Neuronal stem cell (in vitro differentiated cells): ENCODE measurements at regions not wholly inside any gene's neighbourhood (a gene's known extent, or its start where the extent isn't known, plus 50 kb on each side); places are given as distances from the start of the nearest gene placed in this dataset.

Source experiments
- DNase-seq: peaks from one replicate; pipeline ENCODE4 v3.0.0-alpha.2; 2013; ENCODE audit warnings: low spot score
- H2AFZ ChIP-seq: one replicate; pipeline ENCODE4 v1.6.1; 2013; ENCODE audit warnings: mild to moderate bottlenecking, low read length, inconsistent platforms
- H2AK5ac ChIP-seq: 2 replicates; pipeline ENCODE4 v1.6.1; 2013; ENCODE audit warnings: low read depth, mild to moderate bottlenecking, inconsistent platforms, low read length, moderate library complexity, mixed read lengths
- H2BK120ac ChIP-seq: 2 replicates; pipeline ENCODE4 v1.6.1; 2013; ENCODE audit warnings: low read depth, mild to moderate bottlenecking, inconsistent platforms, low read length, moderate library complexity, mixed read lengths
- H2BK12ac ChIP-seq: one replicate; pipeline ENCODE4 v1.6.1; 2013; ENCODE audit warnings: low read length, inconsistent platforms
- H2BK15ac ChIP-seq: 2 replicates; pipeline ENCODE4 v1.6.1; 2013; ENCODE audit warnings: mild to moderate bottlenecking, low read length, inconsistent platforms, mixed read lengths
- H2BK5ac ChIP-seq: one replicate; pipeline ENCODE4 v1.6.1; 2013; ENCODE audit warnings: inconsistent platforms, mild to moderate bottlenecking, low read length, moderate library complexity
- H3K14ac ChIP-seq: one replicate; pipeline ENCODE4 v1.6.1; 2013; ENCODE audit warnings: low read length, inconsistent platforms
- H3K18ac ChIP-seq: 2 replicates; pipeline ENCODE4 v1.6.1; 2013; ENCODE audit warnings: low read length, inconsistent platforms
- H3K23ac ChIP-seq: 2 replicates; pipeline ENCODE4 v1.6.1; 2013; ENCODE audit warnings: low read depth, mild to moderate bottlenecking, mixed read lengths, low read length, inconsistent platforms; ENCODE audit not compliant: poor library complexity
- H3K27ac ChIP-seq: replicated peaks from 3 replicates; pipeline ENCODE4 v1.5.1; 2013; ENCODE audit warnings: low read length, inconsistent platforms
- H3K27me3 ChIP-seq, 3 experiments: 2 replicates each; pipeline ENCODE4 v1.6.1; 2013; ENCODE audit warnings: low read length in 3 of 3, mild to moderate bottlenecking in 2 of 3, inconsistent platforms in 1 of 3, low read depth in 1 of 3, mixed read lengths in 1 of 3, moderate library complexity in 1 of 3; ENCODE audit not compliant: control insufficient read depth in 3 of 3, insufficient read depth in 3 of 3
- H3K36me3 ChIP-seq, 2 donors: replicated peaks in 1 of 2; 2 replicates each; pipeline ENCODE4 v1.6.1; 2013; ENCODE audit warnings: low read length in 2 of 2; ENCODE audit not compliant: control insufficient read depth in 2 of 2, insufficient read depth in 2 of 2
- H3K4ac ChIP-seq: 2 replicates; pipeline ENCODE4 v1.6.1; 2013; ENCODE audit warnings: inconsistent platforms, mild to moderate bottlenecking, low read length, moderate library complexity
- H3K4me1 ChIP-seq, 2 donors: 1 replicate in 1 of 2; 2 replicates in 1 of 2; pipeline ENCODE4 v1.6.1; 2013; ENCODE audit warnings: low read length in 2 of 2, low read depth in 1 of 2; ENCODE audit not compliant: control insufficient read depth in 2 of 2, insufficient read depth in 1 of 2
- H3K4me2 ChIP-seq: one replicate; pipeline ENCODE4 v1.6.1; 2013; ENCODE audit warnings: mild to moderate bottlenecking, low read length, inconsistent platforms; ENCODE audit not compliant: insufficient read depth, poor library complexity, severe bottlenecking
- H3K4me3 ChIP-seq, 2 donors: 2 replicates each; pipeline ENCODE4 v1.5.1; 2013; ENCODE audit warnings: low read length in 2 of 2, mild to moderate bottlenecking in 2 of 2, inconsistent platforms in 1 of 2, moderate library complexity in 1 of 2
- H3K79me1 ChIP-seq: one replicate; pipeline ENCODE4 v1.6.1; 2013; ENCODE audit warnings: low read depth, mild to moderate bottlenecking, inconsistent platforms, low read length, moderate library complexity
- H3K9ac ChIP-seq: one replicate; pipeline ENCODE4 v1.6.1; 2013; ENCODE audit warnings: mild to moderate bottlenecking, low read depth, low read length, inconsistent platforms; ENCODE audit not compliant: poor library complexity
- H3K9me3 ChIP-seq, 2 donors: replicated peaks in 1 of 2; 2 replicates each; pipeline versions ENCODE3 to v1.6.1; 2013; ENCODE audit warnings: low read length in 2 of 2, mild to moderate bottlenecking in 2 of 2, inconsistent platforms in 1 of 2, low read depth in 1 of 2, mixed read lengths in 1 of 2, moderate library complexity in 1 of 2; ENCODE audit not compliant: control insufficient read depth in 2 of 2, insufficient read depth in 1 of 2
- H4K8ac ChIP-seq: one replicate; pipeline ENCODE4 v1.6.1; 2013; ENCODE audit warnings: low read depth, mild to moderate bottlenecking, inconsistent platforms, low read length, moderate library complexity
- H4K91ac ChIP-seq: one replicate; pipeline ENCODE4 v1.6.1; 2013; ENCODE audit warnings: low read length, low read depth, mild to moderate bottlenecking, inconsistent platforms; ENCODE audit not compliant: poor library complexity
- WGBS, 2 donors: extraction: QIAGEN DNeasy Blood & Tissue Kit; methylation state at CpG; one replicate each; pipeline ENCODE4 v1.1.7; 2013; ENCODE audit warnings: missing lambda C conversion rate in 2 of 2, mixed read lengths in 1 of 2; ENCODE audit not compliant: insufficient read length in 2 of 2, insufficient replicate concordance in 1 of 2; ENCODE audit errors: extremely low coverage in 2 of 2; 5-methylcytosine and 5-hydroxymethylcytosine counted together

DNA sequence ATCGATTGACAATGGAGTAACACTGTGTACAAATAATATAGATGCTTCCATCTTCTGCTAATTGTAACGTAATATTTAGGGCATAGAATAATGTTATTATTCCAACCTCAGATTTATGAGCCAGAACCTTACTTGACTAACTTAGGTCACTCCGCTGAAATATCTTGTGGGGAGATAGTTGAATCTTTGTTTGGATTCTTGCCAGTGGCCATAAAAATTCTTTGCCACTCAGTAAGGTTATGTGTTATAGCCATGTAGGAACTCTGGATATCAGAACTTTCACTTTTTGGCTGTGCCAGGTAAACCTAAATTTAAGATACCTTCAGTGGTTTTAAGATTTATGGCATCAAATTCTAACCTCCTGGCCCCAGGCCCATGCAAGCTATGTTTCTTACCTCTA lies 197.6 kb downstream of the WDR11 start:
- H3K36me3 ChIP-seq, result no peaks in the 10 kb centered on the region

DNA sequence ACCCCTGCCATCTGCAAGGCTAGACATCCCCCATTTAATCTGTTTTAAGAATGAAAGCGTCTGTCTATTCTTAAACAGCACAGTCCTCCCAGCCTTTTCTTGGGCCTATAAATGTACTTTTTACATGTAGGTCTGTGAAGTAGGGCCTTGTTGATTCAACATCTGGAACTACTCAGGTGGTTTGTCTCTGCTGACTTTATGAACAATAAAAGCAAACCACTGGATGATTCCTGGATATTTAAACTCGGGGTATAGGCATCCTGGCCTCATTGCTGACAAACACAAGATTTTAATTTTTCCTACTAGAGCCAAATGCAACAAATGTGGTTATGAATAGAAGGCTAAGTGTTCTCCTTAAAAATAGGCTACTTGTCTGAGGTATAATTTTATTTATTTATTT lies 198.3 kb downstream of the WDR11 start:
- Histone ChIP-seq H3K27me3 (no peaks in the 10 kb centered on the region), H2AK5ac (no peak overlapping the region), H3K18ac (no peak overlapping the region), H3K79me1 (no peaks in the 10 kb centered on the region), H3K36me3 (no peaks in the 10 kb centered on the region), H3K14ac (no peak overlapping the region), H3K4ac (no peak overlapping the region), H4K8ac (no peak overlapping the region), H2BK15ac (no peak overlapping the region), H2BK5ac (no peak overlapping the region), H3K27ac (no peak overlapping the region), H3K9ac (no peak overlapping the region), H2AFZ (no peak overlapping the region), H2BK12ac (no peak overlapping the region), H3K23ac (no peak overlapping the region), H2BK120ac (no peak overlapping the region), H3K4me3 (no peak overlapping the region), H3K4me2 (no peak overlapping the region), H3K4me1 (no peaks in the 10 kb centered on the region), H3K9me3 (no peaks in the 10 kb centered on the region), H4K91ac (no peak overlapping the region)
- DNase-seq, result no peak
- no CpG with 5 or more reads among the region's 2 CpGs for WGBS, 2 donors

More for the DNA sequence above, 197.6 kb downstream of the WDR11 start:
- H4K91ac ChIP-seq, result no peak overlapping the region
- H3K4me1 ChIP-seq, result no peaks in the 10 kb centered on the region
- H3K9ac ChIP-seq, result no peak overlapping the region
- no peak overlapping the region for H4K8ac ChIP-seq
- H3K23ac ChIP-seq, result no peak overlapping the region
- no peak overlapping the region for H3K27ac ChIP-seq
- no peak overlapping the region for H2AK5ac ChIP-seq
- WGBS, 2 donors, result no CpG with 5 or more reads among the region's 3 CpGs
- no peaks in the 10 kb centered on the region for H3K9me3 ChIP-seq
- H3K4me3 ChIP-seq, result no peak overlapping the region
- H3K27me3 ChIP-seq, result no peaks in the 10 kb centered on the region
- H2AFZ ChIP-seq, result no peak overlapping the region
- no peak overlapping the region for H2BK5ac ChIP-seq
- H3K14ac ChIP-seq, result no peak overlapping the region
- no peak overlapping the region for H2BK120ac ChIP-seq
- H3K4ac ChIP-seq, result no peak overlapping the region
- no peak overlapping the region for H3K18ac ChIP-seq
- H3K79me1 ChIP-seq, result no peaks in the 10 kb centered on the region
- H2BK12ac ChIP-seq, result no peak overlapping the region
- no peak for DNase-seq
- no peak overlapping the region for H2BK15ac ChIP-seq
- no peak overlapping the region for H3K4me2 ChIP-seq

DNA sequence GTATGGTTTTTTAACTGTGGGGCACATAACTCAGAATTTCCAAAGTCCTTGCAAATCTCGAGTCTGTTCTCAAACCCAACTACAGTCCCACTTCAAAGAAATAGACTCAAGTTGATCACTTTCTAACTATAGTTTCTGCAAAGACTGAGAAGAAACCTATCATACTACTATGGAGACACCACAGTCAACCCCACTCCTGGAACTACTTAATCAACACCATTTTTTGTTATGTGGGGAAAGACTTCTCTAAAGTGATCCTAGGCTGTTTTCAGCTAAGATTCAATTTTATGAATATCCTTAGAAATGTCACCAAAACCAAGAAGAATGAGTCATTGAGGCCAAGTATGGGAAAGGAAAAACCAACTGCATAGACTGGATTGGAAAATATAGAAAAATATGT lies 198.8 kb downstream of the WDR11 start:
- Histone ChIP-seq H2AFZ (no peak overlapping the region), H3K79me1 (no peaks in the 10 kb centered on the region), H2AK5ac (no peak overlapping the region), H4K91ac (no peak overlapping the region), H2BK120ac (no peak overlapping the region), H2BK5ac (no peak overlapping the region), H3K36me3 (no peaks in the 10 kb centered on the region), H2BK15ac (no peak overlapping the region), H3K27ac (no peak overlapping the region), H2BK12ac (no peak overlapping the region), H3K4me2 (no peak overlapping the region), H3K14ac (no peak overlapping the region), H3K18ac (no peak overlapping the region), H3K9ac (no peak overlapping the region), H3K27me3 (no peaks in the 10 kb centered on the region), H3K4ac (no peak overlapping the region), H3K4me3 (no peak overlapping the region), H3K4me1 (no peaks in the 10 kb centered on the region), H4K8ac (no peak overlapping the region), H3K9me3 (no peaks in the 10 kb centered on the region), H3K23ac (no peak overlapping the region)
- DNase-seq, result no peak
- no CpG with 5 or more reads among the region's 1 CpG for WGBS, 2 donors

DNA sequence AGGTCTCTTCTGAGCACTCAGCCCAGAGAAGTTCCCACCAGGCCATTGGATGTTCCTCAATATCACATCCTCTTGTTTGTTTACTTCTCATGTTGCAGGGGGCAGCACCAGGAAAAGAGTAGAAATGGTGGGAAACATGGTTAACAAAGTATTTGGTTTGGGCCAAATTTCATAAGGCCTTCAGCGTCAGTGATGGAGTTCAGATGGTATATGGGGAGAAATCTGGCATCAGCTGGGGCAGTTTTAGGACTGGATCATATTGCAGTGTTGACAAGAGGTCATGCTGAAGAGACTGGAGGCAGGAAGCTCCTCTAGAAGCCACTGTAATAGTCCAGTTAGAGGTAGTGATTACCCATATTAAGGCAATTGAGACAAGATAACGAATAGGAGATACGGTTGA lies 200.0 kb downstream of the WDR11 start:
- H3K36me3 ChIP-seq, result no peaks in the 10 kb centered on the region
- no peak overlapping the region for H3K9ac ChIP-seq
- H4K91ac ChIP-seq, result no peak overlapping the region
- H4K8ac ChIP-seq, result no peak overlapping the region
- H3K4ac ChIP-seq, result no peak overlapping the region
- H2AK5ac ChIP-seq, result no peak overlapping the region
- no peak overlapping the region for H3K4me2 ChIP-seq
- no peak for DNase-seq
- no peak overlapping the region for H2BK5ac ChIP-seq
- H3K27me3 ChIP-seq, result no peaks in the 10 kb centered on the region
- H2BK15ac ChIP-seq, result no peak overlapping the region
- H3K18ac ChIP-seq, result no peak overlapping the region
- no peak overlapping the region for H3K27ac ChIP-seq
- H2BK120ac ChIP-seq, result no peak overlapping the region
- H2AFZ ChIP-seq, result no peak overlapping the region
- no peaks in the 10 kb centered on the region for H3K79me1 ChIP-seq
- no peak overlapping the region for H3K14ac ChIP-seq
- no peak overlapping the region for H2BK12ac ChIP-seq
- H3K9me3 ChIP-seq, result no peaks in the 10 kb centered on the region
- no peak overlapping the region for H3K4me3 ChIP-seq
- no peak overlapping the region for H3K23ac ChIP-seq
- no peaks in the 10 kb centered on the region for H3K4me1 ChIP-seq
- no CpG with 5 or more reads among the region's 3 CpGs for WGBS, 2 donors
